Astrocyte of the spinal cord (primary cell): ENCODE measurements at regions not wholly inside any gene's neighbourhood (a gene's known extent, or its start where the extent isn't known, plus 50 kb on each side); places are given as distances from the start of the nearest gene placed in this dataset.
A peak's percentile ranks its signal among the peaks of the same experiment; 100 is the strongest.
"Not testable (repeated sequence)": the region's sequence is repeated elsewhere in the genome, so short reads cannot be mapped to it uniquely, and the experiment has no call there.

Experiments
- DNase-seq: peaks from one replicate; pipeline ENCODE4 v3.0.0; 2011; ENCODE audit warnings: low read depth, low spot score
- H3K4me3 ChIP-seq: 2 replicates; pipeline ENCODE4 v1.5.1; 2011; ENCODE audit warnings: low read depth, mild to moderate bottlenecking, low read length, moderate library complexity
- in situ Hi-C: cut with HindIII; loops from 2 replicates; pipeline ENCODE4 v1.10.0; 2017; ENCODE audit warnings: low sequenced_read_pairs
- TF ChIP-seq, protein P1 (sequence below): IDR thresholded peaks from 2 replicates; pipeline ENCODE4 v1.5.1; 2012; ENCODE audit warnings: low read depth, mild to moderate bottlenecking, low read length, inconsistent platforms

DNA sequence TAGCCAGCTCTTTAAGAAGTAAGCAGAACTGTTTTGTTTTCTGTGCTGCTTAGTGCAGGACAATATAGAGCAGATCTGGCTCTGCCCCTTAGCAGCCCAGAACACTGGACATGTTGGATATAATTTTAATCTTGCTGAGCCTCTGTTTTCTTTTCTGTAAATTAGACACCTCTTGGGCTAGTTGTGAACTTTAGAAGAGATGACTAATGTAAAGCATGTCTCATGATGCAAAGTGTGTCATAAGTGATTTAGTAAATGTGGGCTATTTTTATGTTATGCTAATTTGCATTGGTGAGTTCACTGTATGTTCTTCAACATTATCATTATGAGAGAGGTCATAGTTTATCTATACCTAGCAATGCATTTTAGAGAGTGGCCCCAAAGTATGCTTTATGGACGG is 156.1 kb upstream of the ADAMTSL1 start:
- in situ Hi-C loops = no loop called here
- no peak for DNase-seq

DNA sequence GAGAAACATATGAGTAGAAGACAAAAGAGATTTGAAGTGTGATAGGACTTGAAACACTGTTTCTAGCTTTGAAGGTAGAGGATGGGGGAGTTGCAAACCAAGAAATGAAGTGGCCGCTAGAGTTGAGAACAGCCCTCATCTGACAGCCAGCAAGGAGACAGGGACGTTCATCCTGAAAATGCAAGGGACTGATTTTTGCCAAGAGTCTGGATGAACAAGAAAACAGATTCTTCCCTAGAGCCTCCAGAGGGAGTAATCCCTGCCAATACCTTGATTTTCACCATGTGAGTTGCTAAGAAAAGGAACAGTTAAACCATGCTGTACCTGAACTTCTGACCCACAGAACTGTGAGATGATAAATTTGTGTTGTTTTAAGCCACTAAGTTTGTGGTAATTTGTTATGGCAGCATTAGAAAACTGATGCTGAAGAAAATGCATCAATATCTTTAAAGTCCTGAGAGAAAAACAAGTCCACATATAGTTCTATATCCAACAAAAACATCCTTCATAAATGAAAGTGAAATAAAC is 154.0 kb upstream of the ADAMTSL1 start:
- in situ Hi-C loops = no loop called here
- no peak for DNase-seq
- TF ChIP-seq, protein P1, sequence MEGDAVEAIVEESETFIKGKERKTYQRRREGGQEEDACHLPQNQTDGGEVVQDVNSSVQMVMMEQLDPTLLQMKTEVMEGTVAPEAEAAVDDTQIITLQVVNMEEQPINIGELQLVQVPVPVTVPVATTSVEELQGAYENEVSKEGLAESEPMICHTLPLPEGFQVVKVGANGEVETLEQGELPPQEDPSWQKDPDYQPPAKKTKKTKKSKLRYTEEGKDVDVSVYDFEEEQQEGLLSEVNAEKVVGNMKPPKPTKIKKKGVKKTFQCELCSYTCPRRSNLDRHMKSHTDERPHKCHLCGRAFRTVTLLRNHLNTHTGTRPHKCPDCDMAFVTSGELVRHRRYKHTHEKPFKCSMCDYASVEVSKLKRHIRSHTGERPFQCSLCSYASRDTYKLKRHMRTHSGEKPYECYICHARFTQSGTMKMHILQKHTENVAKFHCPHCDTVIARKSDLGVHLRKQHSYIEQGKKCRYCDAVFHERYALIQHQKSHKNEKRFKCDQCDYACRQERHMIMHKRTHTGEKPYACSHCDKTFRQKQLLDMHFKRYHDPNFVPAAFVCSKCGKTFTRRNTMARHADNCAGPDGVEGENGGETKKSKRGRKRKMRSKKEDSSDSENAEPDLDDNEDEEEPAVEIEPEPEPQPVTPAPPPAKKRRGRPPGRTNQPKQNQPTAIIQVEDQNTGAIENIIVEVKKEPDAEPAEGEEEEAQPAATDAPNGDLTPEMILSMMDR = peak; percentile 31

More for the DNA sequence above, 156.1 kb upstream of the ADAMTSL1 start:
- TF ChIP-seq, protein P1 = no peak
- H3K4me3 ChIP-seq = no peak overlapping the region

DNA sequence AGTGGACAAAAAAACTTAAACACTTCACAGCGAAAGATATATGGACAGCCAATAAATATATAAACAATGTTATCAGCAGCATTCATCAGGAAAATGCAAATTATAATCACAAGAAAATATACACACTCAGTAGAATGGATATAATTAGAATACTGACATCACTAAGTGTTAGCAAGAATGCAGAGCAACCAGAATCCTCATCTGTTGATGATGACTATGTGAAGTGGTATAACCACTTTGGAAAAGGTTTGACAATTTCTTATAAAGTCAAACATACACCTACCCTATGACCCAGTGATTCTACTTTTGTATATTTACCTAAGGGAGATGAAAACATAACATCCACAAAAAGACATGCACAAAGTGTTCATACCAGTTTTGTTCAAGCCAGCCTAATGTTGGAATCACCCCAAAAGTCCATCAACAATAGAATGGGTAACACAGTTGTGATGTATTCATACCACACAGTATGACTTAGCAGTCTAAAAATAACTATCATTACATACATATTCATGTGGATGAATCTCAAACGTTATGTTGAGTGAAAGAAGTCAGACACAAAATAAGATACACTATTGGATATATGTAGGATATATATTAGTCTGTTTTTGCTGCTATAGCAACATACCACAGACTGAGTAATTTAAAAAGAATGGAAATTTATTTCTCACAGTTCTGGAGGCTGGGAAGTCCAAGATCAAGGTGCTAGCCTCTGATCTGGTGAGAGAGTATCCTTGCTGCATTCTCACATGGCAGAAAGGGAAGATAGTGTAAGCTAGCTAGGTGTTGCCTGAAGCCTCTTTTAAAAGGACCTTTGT is 148.8 kb upstream of the ADAMTSL1 start:
- in situ Hi-C loops = no loop called here
- no peak overlapping the region for H3K4me3 ChIP-seq
- no peak for DNase-seq
- TF ChIP-seq, protein P1 = no peak

More for the DNA sequence above, 154.0 kb upstream of the ADAMTSL1 start:
- no peak overlapping the region for H3K4me3 ChIP-seq

DNA sequence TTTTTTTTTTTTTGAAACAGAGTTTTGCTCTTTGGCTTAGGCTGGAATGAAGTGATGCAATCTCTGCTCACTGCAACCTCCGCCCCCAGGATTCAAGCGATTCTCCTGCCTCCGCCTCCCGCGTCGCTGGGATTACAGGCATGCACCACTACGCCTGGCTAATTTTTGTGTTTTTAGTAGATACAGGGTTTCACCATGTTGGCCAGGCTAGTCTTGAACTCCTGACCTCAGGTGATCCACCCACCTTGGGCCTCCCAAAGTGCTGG is 148.3 kb upstream of the ADAMTSL1 start:
- in situ Hi-C loops = not testable (repeated sequence)

DNA sequence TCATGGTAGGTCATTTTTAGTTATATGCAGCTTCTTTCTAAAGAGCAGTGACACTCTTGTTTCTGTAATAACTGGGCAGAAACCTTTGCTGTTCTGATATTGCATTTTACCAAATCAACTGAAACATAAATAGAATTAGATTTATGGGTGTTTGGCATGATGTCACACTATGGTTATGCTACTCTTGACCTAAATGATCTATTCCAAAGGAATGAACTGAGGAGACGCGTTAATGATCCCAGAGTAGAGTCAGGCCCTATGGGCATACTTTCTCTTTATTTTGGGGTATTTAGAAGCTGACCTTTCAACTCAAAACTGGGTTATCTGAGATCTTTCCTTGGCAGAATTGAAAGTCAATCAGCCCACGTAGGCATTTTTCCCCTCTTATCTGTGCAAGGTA is 146.8 kb upstream of the ADAMTSL1 start:
- in situ Hi-C loops = no loop called here
- DNase-seq = no peak
- TF ChIP-seq, protein P1 = no peak
- no peak overlapping the region for H3K4me3 ChIP-seq

More for the DNA sequence above, 148.3 kb upstream of the ADAMTSL1 start:
- DNase-seq, H3K4me3 ChIP-seq: not testable (repeated sequence)

DNA sequence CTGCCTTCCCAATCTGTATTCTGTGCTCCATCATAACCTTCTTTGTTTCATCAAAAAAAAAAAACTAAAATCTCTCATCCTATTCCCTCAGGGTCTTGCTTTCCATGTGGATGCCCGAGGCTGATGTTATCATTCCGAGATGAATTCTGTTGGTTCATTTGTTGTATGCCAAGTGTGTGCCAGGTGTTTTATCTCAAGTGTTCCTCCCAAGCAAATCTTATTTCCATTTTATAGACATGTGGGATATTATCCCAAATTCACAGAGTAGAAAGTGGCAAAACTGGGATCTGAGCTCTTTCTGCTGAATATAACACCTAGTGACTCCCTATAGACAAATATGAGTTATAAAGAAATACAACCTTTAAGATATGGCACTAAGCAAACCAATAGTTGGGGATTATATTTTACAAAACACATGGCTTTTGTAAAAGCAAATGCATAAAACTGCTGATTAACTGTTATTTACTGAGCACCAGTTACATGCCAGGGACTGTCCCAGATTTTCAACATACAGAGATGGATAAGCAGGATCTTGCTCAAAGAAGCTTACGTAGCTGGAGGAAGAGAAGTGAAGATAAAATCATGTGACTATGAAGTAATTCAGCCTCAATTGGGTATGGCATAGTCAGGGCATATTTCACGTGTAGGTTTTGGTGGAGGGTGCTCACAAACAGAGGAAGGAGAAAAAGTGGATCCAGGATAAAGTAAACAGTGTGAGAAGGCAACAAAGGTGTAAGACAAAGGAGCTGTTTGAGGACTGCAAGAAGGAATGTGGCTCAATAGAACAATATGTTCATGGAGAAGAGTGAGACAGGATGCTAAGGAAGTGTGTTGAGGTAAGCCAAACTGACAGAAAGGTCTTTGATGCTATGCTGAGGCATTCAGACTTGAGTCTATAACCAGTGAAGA is 143.3 kb upstream of the ADAMTSL1 start:
- H3K4me3 ChIP-seq = no peak overlapping the region
- in situ Hi-C loops = no loop called here
- DNase-seq = no peak
- TF ChIP-seq, protein P1 = no peak

DNA sequence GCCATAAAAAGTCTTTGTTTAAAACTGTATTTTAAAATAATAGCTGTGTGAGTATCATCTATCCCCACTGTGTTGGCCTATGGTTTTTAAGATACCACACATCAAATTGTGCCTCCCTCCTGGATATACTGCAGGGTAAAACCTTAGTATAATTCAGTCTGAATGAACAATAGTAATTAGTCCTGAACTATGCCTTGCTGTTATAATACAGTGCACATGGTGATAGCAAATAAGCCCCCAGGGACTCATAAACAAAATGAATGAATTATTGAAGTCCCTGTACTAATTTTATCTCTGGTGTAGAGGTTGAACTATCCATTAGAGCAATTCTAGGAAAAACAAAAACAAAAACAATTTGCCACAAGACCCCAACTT is 142.7 kb upstream of the ADAMTSL1 start:
- in situ Hi-C loops = no loop called here
- no peak for DNase-seq
- H3K4me3 ChIP-seq = no peak overlapping the region
- TF ChIP-seq, protein P1 = no peak
